H1 (cell line): ENCODE measurements at regions not wholly inside any gene's neighbourhood (a gene's known extent, or its start where the extent isn't known, plus 50 kb on each side); places are given as distances from the start of the nearest gene placed in this dataset.

Source experiments
- CTCF ChIA-PET: fragments of 300-600 bp; sonication (Branson Sonifier 250); formaldehyde crosslinking; loops from one replicate; lab custom pipeline; 2021; ENCODE audit not compliant: partially characterized antibody; lab: Charles Lee
- POLR2A ChIA-PET: fragments of 300-600 bp; sonication (Branson Sonifier 250); formaldehyde crosslinking; loops from one replicate; lab custom pipeline; 2021; ENCODE audit warnings: inconsistent platforms; ENCODE audit not compliant: partially characterized antibody; lab: Charles Lee
- DNase-seq, 2 experiments: peaks; one replicate each; pipeline versions ENCODE4 v3.0.0 to v3.0.0-alpha.2; 2010 to 2022; ENCODE audit warnings: low spot score in 2 of 2, low read depth in 1 of 2, mixed read lengths in 1 of 2
- FAIRE-seq: peaks from 2 replicates; lab custom pipeline; 2011; peaks lifted over from hg19 to GRCh38; lab: Jason Lieb, UNC
- H2AFZ ChIP-seq: 2 replicates; pipeline ENCODE4 v1.8.1; 2012; ENCODE audit warnings: low read length, inconsistent platforms
- H2AK5ac ChIP-seq: 2 replicates; pipeline ENCODE4 v1.6.1; 2013; ENCODE audit warnings: low read depth, low read length
- H2BK120ac ChIP-seq: replicated peaks from 2 replicates; pipeline ENCODE3; 2013; ENCODE audit warnings: low read depth, low read length, inconsistent platforms
- H2BK12ac ChIP-seq: 2 replicates; pipeline ENCODE4 v1.6.1; 2013; ENCODE audit warnings: low read depth, low read length
- H2BK15ac ChIP-seq: 2 replicates; pipeline ENCODE4 v1.6.1; 2013; ENCODE audit warnings: low read length
- H2BK20ac ChIP-seq: 2 replicates; pipeline ENCODE4 v1.6.1; 2013; ENCODE audit warnings: low read length
- H2BK5ac ChIP-seq: 2 replicates; pipeline ENCODE4 v1.6.1; 2013; ENCODE audit warnings: low read depth, low read length
- H3K14ac ChIP-seq: 2 replicates; pipeline ENCODE4 v1.6.1; 2013; ENCODE audit warnings: inconsistent platforms; ENCODE audit not compliant: insufficient read length
- H3K18ac ChIP-seq: 2 replicates; pipeline ENCODE4 v1.6.1; 2013; ENCODE audit warnings: low read length; ENCODE audit errors: extremely low read depth
- H3K23ac ChIP-seq: 2 replicates; pipeline ENCODE4 v1.6.1; 2013; ENCODE audit warnings: inconsistent platforms; ENCODE audit not compliant: insufficient read length
- H3K23me2 ChIP-seq: 2 replicates; pipeline ENCODE4 v1.6.1; 2013; ENCODE audit warnings: low read depth, low read length
- H3K27ac ChIP-seq: 2 replicates; pipeline ENCODE4 v1.6.1; 2011; ENCODE audit warnings: low read depth, low read length, inconsistent platforms
- H3K27me3 ChIP-seq, 4 experiments: replicated peaks in 1 of 4; 1 replicate in 1 of 4; 2 replicates in 3 of 4; pipeline versions ENCODE4 v1.6.1 to v1.8.1; 2011 to 2013; ENCODE audit warnings: low read length in 3 of 4, mild to moderate bottlenecking in 3 of 4, inconsistent platforms in 2 of 4, mixed read lengths in 2 of 4, moderate library complexity in 1 of 4; ENCODE audit not compliant: control insufficient read depth in 3 of 4, insufficient read depth in 3 of 4; ENCODE audit errors: extremely low read depth in 1 of 4
- H3K36me3 ChIP-seq, 4 experiments: 2 replicates each; pipeline versions ENCODE4 v1.6.1 to v1.8.1; 2011 to 2013; ENCODE audit warnings: mild to moderate bottlenecking in 4 of 4, low read length in 3 of 4, moderate library complexity in 2 of 4, control low read depth in 1 of 4, inconsistent platforms in 1 of 4; ENCODE audit not compliant: insufficient read depth in 4 of 4, control insufficient read depth in 2 of 4
- H3K4ac ChIP-seq: replicated peaks from 2 replicates; pipeline ENCODE3; 2013; ENCODE audit warnings: low read length, low read depth, mixed read lengths, inconsistent platforms; ENCODE audit not compliant: insufficient read length
- H3K4me1 ChIP-seq, 4 experiments: replicated peaks in 1 of 4; 1 replicate in 1 of 4; 2 replicates in 3 of 4; pipeline versions ENCODE4 v1.6.1 to v1.8.1; 2011 to 2013; ENCODE audit warnings: low read length in 3 of 4, inconsistent platforms in 2 of 4, mixed read lengths in 1 of 4; ENCODE audit not compliant: insufficient read depth in 4 of 4, control insufficient read depth in 3 of 4
- H3K4me2 ChIP-seq, 2 experiments: 2 replicates each; pipeline versions ENCODE4 v1.6.1 to v1.8.1; 2011 to 2013; ENCODE audit warnings: low read depth in 2 of 2, low read length in 2 of 2, control low read depth in 1 of 2, inconsistent platforms in 1 of 2, mild to moderate bottlenecking in 1 of 2; ENCODE audit not compliant: insufficient read depth in 1 of 2
- H3K4me3 ChIP-seq, 4 experiments: fragments of 200-600, 300-600 bp in 1 of 4; sonication (generic), shearing (Covaris generic), sonication (Bioruptor Twin) in 1 of 4; 2 replicates each; pipeline versions ENCODE4 v1.5.1 to v1.8.1; 2011 to 2016; ENCODE audit warnings: low read length in 4 of 4, low read depth in 3 of 4, control low read depth in 2 of 4, inconsistent platforms in 2 of 4, mild to moderate bottlenecking in 2 of 4, mixed read lengths in 1 of 4, moderate library complexity in 1 of 4; ENCODE audit not compliant: insufficient read depth in 2 of 4; ENCODE audit errors: extremely low read depth in 1 of 4
- H3K56ac ChIP-seq: replicated peaks from 2 replicates; pipeline ENCODE3; 2013; ENCODE audit warnings: low read depth, mild to moderate bottlenecking, mixed read lengths, low read length, inconsistent platforms; ENCODE audit not compliant: insufficient read length
- H3K79me1 ChIP-seq: 2 replicates; pipeline ENCODE4 v1.6.1; 2013; ENCODE audit warnings: low read depth, low read length, control low read depth
- H3K79me2 ChIP-seq, 2 experiments: 2 replicates each; pipeline versions ENCODE4 v1.6.1 to v1.8.1; 2012 to 2013; ENCODE audit warnings: low read length in 2 of 2, mild to moderate bottlenecking in 2 of 2, inconsistent platforms in 1 of 2; ENCODE audit not compliant: insufficient read depth in 2 of 2, control insufficient read depth in 1 of 2
- H3K9ac ChIP-seq, 4 experiments: replicated peaks in 1 of 4; 1 replicate in 1 of 4; 2 replicates in 3 of 4; pipeline versions ENCODE4 v1.6.1 to v1.8.1; 2011 to 2013; ENCODE audit warnings: low read depth in 3 of 4, low read length in 3 of 4, control low read depth in 2 of 4, mild to moderate bottlenecking in 2 of 4, moderate library complexity in 2 of 4, inconsistent platforms in 1 of 4; ENCODE audit errors: extremely low read depth in 1 of 4
- H3K9me3 ChIP-seq, 2 experiments: 2 replicates each; pipeline versions ENCODE4 v1.6.1 to v1.8.1; 2012 to 2013; ENCODE audit warnings: mild to moderate bottlenecking in 2 of 2, moderate library complexity in 2 of 2, control low read depth in 1 of 2, inconsistent platforms in 1 of 2, low read depth in 1 of 2, low read length in 1 of 2, mixed read lengths in 1 of 2; ENCODE audit not compliant: insufficient read depth in 2 of 2
- H4K20me1 ChIP-seq, 2 experiments: replicated peaks in 1 of 2; 2 replicates each; pipeline versions ENCODE3 to v1.8.1; 2011 to 2013; ENCODE audit warnings: inconsistent platforms in 2 of 2, low read length in 2 of 2, mild to moderate bottlenecking in 1 of 2; ENCODE audit not compliant: insufficient read depth in 2 of 2, control insufficient read depth in 1 of 2
- H4K5ac ChIP-seq: 2 replicates; pipeline ENCODE4 v1.6.1; 2013; ENCODE audit warnings: low read length, low read depth, mixed read lengths, inconsistent platforms; ENCODE audit not compliant: insufficient read length
- H4K8ac ChIP-seq: 2 replicates; pipeline ENCODE4 v1.8.0; 2013; ENCODE audit warnings: mild to moderate bottlenecking, moderate library complexity, low read length, inconsistent platforms; ENCODE audit not compliant: insufficient read depth; ENCODE audit errors: extremely low read depth
- H4K91ac ChIP-seq: replicated peaks from 2 replicates; pipeline ENCODE3; 2013; ENCODE audit warnings: low read length, mixed read lengths, inconsistent platforms; ENCODE audit not compliant: insufficient read length
- BACH1 ChIP-seq: IDR thresholded peaks from 2 replicates; pipeline ENCODE4 v1.6.1; 2012; ENCODE audit warnings: low read length, improper control_type of control experiment
- BRCA1 ChIP-seq: IDR thresholded peaks from 2 replicates; pipeline ENCODE4 v1.6.1; 2012; ENCODE audit warnings: low read depth, low read length, improper control_type of control experiment
- CEBPB ChIP-seq: IDR thresholded peaks from 2 replicates; pipeline ENCODE4 v1.6.1; 2012; ENCODE audit warnings: low read depth, low read length
- CTBP2 ChIP-seq: IDR thresholded peaks from 2 replicates; pipeline ENCODE4 v1.7.0; 2011; ENCODE audit warnings: borderline replicate concordance, mild to moderate bottlenecking, moderate library complexity, mixed read lengths, low read length; ENCODE audit not compliant: insufficient read depth, insufficient read length
- CTCF ChIP-seq, 3 experiments: IDR thresholded peaks; 1 replicate in 2 of 3; 2 replicates in 1 of 3; pipeline versions ENCODE4 v1.5.1 to v1.6.1; 2011; ENCODE audit warnings: low read length in 3 of 3, mild to moderate bottlenecking in 3 of 3, inconsistent platforms in 2 of 3, low read depth in 1 of 3, moderate library complexity in 1 of 3; ENCODE audit not compliant: insufficient read depth in 1 of 3; ENCODE audit errors: control extremely low read depth in 1 of 3
- EP300 ChIP-seq, 2 experiments: IDR thresholded peaks; 1 replicate in 1 of 2; 2 replicates in 1 of 2; pipeline ENCODE4 v1.6.1; 2011 to 2012; ENCODE audit warnings: low read depth in 2 of 2, low read length in 2 of 2, mild to moderate bottlenecking in 2 of 2, borderline replicate concordance in 1 of 2, inconsistent platforms in 1 of 2, moderate library complexity in 1 of 2
- HDAC2 ChIP-seq, 2 experiments: fragments of 300-600 bp in 1 of 2; sonication (generic) in 1 of 2; IDR thresholded peaks; 2 replicates each; pipeline ENCODE4 v1.6.1; 2011 to 2012; ENCODE audit warnings: low read depth in 2 of 2, low read length in 2 of 2, mild to moderate bottlenecking in 2 of 2, moderate library complexity in 2 of 2, borderline replicate concordance in 1 of 2, inconsistent platforms in 1 of 2
- WGBS, 2 experiments: shearing (Covaris generic) in 1 of 2; methylation state at CpG; one replicate each; pipeline versions ENCODE4 v1.1.6 to v1.1.7; 2013 to 2015; ENCODE audit warnings: low lambda C conversion rate in 2 of 2, mixed read lengths in 2 of 2, inconsistent platforms in 1 of 2, low coverage in 1 of 2, missing lambda C conversion rate in 1 of 2; ENCODE audit not compliant: insufficient replicate concordance in 2 of 2, insufficient coverage in 1 of 2, insufficient read length in 1 of 2; ENCODE audit errors: extremely low coverage in 1 of 2, missing lambda C conversion rate in 1 of 2; 5-methylcytosine and 5-hydroxymethylcytosine counted together

DNA sequence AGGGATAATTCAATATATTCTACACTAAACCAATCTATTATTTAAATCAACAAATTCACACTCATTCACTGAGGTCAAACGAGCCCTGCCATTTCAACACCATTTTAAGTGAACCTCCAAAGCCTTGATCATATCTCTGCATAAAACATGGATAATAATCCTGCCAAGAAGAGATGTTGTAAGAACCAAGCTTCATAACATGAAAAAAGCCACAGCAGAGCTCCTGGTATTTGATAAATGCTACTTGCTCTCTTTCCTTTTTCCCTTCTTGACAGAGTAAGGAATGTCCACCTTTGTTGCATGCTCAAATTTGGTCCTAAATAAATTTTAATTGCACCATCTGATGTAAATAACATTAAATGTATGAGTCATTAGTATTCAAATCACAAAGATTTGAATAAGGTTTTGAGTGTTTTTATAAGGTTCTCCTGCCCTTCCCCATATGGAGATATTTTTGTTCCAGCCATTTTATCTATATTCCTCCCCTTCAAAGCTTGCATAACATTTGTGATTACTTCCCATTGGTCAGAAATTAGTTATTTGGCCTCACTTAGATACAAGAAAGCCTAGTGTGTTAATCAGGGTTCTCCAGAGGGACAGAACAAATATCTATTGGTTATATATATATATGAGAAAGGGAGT, 318.8 kb downstream of the RND3 start:
- H3K4ac ChIP-seq: no peak overlapping the region
- H2BK15ac ChIP-seq: no peak overlapping the region
- no peak overlapping the region for H2BK20ac ChIP-seq
- H3K56ac ChIP-seq: no peak overlapping the region
- FAIRE-seq (no peak), DNase-seq (no peak)
- H3K23ac ChIP-seq: no peak overlapping the region
- H3K18ac ChIP-seq: no peak overlapping the region
- H3K9ac ChIP-seq: no peak overlapping the region
- no peak overlapping the region for H2BK120ac ChIP-seq
- no peak overlapping the region for H2BK5ac ChIP-seq
- no peak overlapping the region for H4K8ac ChIP-seq
- H4K91ac ChIP-seq: no peak overlapping the region
- no peak overlapping the region for H3K4me3 ChIP-seq
- no peak overlapping the region for H2AK5ac ChIP-seq
- 92% methylated on average over 1 of the region's 1 CpG; no CpG with 5 or more reads in 1 of the 2 experiments for WGBS, 2 experiments
- no peak overlapping the region for H2BK12ac ChIP-seq
- H3K79me1 ChIP-seq: no peaks in the 10 kb centered on the region
- H2AFZ ChIP-seq: no peak overlapping the region
- no peak overlapping the region for H4K5ac ChIP-seq
- H3K27me3 ChIP-seq: no peaks in the 10 kb centered on the region
- POLR2A ChIA-PET: no interaction called here
- no peaks in the 10 kb centered on the region for H4K20me1 ChIP-seq
- no peaks in the 10 kb centered on the region for H3K4me1 ChIP-seq
- no peak overlapping the region for H3K14ac ChIP-seq
- no peak overlapping the region for H3K4me2 ChIP-seq
- CTCF ChIA-PET: no interaction called here
- TF ChIP-seq CTBP2 (no peak), EP300 (IDR thresholded peaks at IDR 0.05; ENCODE audit: borderline replicate concordance in 1 of 2, low read depth in 2 of 2, low read length in 2 of 2) (no peak), BRCA1 (no peak), HDAC2 (IDR thresholded peaks at IDR 0.05; ENCODE audit: borderline replicate concordance in 1 of 2, low read depth in 2 of 2, low read length in 2 of 2) (no peak), BACH1 (no peak), CTCF (IDR thresholded peaks at IDR 0.05; ENCODE audit: control extremely low read depth in 1 of 3, insufficient read depth in 1 of 3, low read depth in 1 of 3, low read length in 3 of 3) (no peak), CEBPB (no peak)
- no peaks in the 10 kb centered on the region for H3K79me2 ChIP-seq
- H3K27ac ChIP-seq: no peak overlapping the region
- H3K23me2 ChIP-seq: no peaks in the 10 kb centered on the region
- peaks cover 0 to 6% of the 10 kb centered on the region in 2 experiments; a peak in 1 of 4 replicates for H3K9me3 ChIP-seq
- H3K36me3 ChIP-seq: no peaks in the 10 kb centered on the region
